HG03469 (cell line): ENCODE measurements at regions not wholly inside any gene's neighbourhood (a gene's known extent, or its start where the extent isn't known, plus 50 kb on each side); places are given as distances from the start of the nearest gene placed in this dataset.
"Not testable (repeated sequence)": the region's sequence is repeated elsewhere in the genome, so short reads cannot be mapped to it uniquely, and the experiment has no call there.

Source experiments
- ATAC-seq: cut with Tn5 transposase; IDR thresholded peaks from one replicate; pipeline ENCODE4 v1.9.1; 2021; ENCODE audit warnings: mild to moderate bottlenecking, moderate library complexity, moderate number of reproducible peaks; ENCODE audit not compliant: unreplicated experiment

DNA sequence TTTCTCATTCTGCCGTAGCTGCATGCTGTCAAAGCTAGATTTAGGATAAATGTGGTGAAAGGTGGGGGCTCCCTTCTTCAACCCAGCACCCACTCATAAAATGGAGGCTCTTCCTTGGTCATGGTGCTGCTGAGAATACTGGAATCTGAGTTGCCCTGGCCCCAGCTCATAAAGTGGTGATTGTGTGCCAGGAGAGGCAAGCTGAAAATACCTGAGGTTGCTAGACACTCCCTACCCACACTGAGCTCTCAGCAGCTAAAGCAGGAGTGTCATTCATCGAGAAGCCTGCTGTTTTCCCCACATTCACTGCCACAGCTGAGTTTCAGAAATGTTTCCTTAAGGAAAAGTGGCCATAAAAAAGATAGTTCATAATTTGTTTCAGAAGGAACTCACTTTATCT is 297.1 kb upstream of the RBMS1 start:
- ATAC-seq = no peak

DNA sequence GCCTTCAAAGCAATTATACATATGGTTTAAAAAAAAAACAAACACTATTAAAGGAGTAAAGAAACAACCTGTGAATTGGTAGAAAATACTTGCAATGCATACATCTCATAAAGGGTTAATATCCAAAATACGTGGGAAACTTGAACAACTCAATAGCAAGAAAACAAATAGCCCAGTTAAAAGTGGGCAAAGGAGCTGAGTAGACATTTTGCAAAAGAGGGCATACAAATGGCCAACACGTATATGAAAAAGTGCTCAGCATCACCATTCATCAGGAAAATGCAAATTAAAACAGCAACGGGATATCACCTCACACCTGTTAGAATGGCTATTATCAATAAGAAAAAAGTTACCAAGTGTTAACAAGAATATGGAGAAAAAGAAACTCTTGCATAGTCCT is 298.3 kb upstream of the RBMS1 start:
- ATAC-seq = no peak

DNA sequence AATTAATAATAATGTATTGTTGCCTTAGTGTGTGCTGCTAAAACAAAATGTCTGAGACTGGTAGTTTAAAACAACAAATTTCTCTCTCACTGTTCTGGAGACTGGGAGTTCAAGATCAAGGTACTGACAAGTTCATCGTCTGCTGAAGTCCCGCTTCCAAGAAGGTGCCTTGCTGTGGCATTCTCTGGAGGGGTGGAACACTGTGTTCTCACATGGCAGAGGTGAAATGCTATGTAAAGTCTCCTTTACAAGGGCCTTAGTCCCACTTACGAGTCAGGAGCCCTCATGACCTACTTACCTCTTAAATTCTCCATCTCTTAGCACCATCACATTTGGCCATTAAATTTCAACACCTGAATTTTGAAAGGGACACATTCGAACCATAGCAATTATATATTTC is 299.2 kb upstream of the RBMS1 start:
- ATAC-seq = no peak

DNA sequence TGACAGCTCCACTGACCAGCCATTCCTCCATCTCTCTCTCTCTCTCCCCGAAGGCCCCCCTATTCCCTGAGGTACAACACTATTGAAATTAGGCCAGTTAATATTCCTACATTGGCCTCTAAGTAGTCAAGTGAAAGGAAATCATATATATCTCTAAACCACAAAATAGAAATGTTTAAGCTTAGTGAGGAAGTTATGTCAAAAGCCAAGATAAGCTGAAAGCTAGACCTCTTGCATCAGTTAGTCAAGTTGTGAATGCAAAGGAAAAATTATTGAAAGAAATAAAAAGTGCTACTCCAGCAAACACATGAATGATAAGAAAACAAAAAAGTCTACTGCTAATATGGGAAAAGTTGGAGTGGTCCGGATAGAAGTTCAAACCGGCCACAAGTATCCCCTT is 301.3 kb upstream of the RBMS1 start:
- ATAC-seq = no peak

DNA sequence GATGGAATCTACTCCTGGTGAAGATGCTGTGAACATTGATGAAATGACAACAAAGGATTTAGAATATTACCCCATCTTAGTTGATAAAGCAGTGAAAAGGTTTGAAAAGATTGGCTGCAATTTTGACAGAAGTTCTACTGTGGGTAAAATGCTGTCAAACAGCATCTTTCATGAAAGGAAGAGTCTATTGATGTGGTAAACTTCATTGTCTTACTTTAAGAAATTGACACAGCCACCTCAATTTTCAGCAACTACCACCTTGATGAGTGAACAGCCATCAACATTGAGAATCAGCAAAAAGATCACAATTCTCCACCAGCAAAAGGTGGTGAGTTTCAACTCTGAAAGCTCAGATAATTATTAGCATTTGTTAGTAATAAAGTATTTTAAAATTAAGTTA is 310.3 kb upstream of the RBMS1 start:
- ATAC-seq = no peak

DNA sequence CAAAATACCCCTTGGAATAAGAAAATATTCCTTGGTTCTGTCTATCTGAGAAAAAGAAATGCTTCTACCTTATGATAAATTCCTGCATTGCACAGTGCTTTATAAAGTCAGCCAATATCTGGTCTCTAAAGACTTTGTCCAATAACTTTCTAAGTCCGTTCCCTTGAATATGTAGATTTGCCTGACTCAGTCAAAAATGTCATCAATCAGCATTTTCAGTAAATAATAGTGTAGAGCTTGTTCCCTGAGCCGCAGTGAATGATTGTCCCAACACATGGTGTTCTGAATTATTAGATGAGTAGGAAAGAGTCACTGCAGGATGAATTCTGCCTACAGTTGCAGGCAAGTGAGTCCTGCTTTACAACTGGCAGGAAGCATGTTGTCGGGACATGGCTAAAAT is 316.8 kb upstream of the RBMS1 start:
- ATAC-seq = no peak

DNA sequence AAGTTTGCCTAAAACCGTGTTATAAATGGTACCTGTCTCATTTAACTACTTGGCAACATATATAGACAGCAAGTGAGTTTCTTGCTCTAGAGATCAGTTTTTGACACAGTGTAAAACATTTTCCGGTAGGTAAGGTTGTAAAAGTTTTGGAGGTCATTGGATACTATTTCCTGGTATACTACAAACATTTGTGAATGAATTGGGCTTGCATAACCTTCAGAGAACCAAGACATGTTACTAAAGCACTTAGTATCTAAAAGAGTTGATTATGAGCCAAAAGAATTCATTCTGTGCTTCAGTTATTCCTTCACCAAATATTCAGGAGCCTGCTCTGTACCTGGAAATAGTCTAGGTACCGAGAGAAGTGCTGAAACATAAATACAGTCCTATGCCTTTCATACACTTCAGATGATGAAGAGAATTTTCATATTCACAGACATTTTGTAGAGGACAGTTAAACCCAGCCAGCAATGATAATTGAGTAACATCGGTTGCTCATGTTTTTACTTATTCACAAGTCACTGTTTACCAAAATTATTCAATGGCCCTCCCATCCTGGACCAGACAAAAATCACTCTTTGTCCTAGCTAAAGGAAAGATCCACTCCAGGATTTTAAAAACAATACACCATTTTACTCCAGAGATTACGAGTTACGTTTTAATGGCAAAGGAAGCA is 319.4 kb upstream of the RBMS1 start:
- no peak for ATAC-seq

DNA sequence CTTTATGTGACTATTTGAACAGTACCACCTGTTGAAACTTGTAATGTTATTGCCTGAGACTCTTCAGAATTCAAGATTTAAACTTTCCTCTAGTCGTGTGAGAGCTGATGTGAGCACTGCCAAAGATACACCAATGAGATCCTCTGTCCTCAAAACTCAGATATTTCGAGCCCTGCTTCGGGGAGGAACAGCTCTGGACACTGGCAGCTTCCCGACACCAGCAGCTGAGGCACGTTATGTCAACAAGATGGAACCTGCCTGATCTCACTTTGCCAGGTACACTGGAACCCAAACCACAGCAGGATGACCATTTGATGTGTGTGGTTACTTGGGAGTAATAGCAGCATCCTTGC is 319.9 kb upstream of the RBMS1 start:
- ATAC-seq = no peak

DNA sequence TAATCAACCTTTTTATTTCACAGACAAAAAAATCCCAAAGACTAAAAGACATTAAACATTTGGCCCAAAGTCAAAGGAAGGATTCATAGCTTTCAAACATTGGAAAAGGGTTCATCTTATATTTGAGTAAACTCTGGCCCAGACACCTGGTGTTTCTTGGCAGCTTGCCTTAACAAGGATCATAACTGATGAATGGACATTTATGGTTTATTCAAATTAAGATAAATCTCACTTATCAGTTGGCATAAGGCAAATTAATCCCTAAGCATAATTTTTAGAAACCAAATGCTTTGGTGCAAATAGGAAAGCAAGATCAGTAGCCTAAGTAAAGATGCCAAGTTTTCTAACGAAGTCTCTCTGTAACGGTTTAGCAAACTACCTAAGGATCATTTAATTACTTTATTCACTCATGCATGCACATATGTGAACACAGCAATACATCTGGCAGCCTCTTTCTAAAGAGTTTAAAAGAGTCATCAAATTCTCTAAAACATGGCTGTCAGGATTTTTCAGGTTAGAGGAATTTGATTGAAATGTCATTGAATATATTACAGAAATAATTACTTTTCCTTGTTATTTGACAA is 323.4 kb upstream of the RBMS1 start:
- ATAC-seq = no peak

DNA sequence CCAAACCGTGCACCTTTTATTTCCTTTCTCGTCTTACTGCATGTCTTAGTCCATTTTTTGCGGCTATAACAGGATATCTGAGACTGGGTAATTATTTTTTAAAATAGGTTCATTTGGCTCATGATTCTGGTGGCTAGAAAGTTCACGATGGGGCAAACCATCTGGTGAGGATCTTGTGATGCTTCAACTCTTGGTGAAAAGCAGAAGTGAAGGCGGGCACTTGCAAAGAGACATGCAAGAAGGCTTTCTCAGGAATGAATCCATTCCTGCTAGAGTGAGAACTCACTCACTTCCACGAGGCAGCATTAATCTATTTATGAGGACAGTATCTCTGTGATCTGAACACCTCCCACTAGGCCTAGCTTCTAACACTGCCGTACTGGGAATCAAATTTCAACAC is 327.1 kb upstream of the RBMS1 start:
- no peak for ATAC-seq

DNA sequence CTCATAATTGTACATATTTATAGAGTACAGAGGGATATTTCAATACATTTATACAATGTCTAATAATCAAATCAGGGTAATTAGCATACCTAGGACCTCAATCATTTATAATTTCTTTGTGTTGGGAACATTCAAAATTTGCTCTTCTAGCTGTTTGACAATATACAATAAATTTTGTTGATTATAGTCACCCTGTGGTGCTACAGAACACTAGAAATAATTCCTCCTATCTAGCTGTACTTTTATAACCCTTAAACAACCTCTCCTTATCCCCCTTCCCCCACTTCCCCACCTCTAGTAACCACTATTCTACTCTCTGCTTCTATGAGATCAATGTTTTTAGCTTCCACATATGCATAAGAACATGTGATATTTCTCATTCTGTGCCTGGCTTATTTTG is 328.4 kb upstream of the RBMS1 start:
- ATAC-seq = no peak

DNA sequence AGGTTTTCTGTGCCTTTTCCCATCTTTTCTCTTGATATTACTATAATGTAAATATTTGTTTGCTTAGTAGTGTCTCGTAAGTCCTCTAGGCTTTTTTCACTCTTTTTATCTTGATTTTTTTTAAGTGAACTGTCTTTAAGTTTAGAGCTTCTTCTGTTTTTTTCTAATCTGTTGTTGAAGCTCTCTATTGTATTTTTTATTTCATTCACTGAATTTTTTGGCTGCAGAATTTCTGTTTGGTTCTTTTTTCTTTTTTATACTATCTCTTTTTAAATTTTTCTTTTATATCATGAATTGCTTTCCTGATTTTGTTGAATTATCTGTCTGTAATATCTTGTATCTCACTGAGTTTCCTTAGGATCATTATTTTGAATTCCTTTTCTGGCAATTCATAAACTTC is 331.8 kb upstream of the RBMS1 start:
- ATAC-seq = no peak

DNA sequence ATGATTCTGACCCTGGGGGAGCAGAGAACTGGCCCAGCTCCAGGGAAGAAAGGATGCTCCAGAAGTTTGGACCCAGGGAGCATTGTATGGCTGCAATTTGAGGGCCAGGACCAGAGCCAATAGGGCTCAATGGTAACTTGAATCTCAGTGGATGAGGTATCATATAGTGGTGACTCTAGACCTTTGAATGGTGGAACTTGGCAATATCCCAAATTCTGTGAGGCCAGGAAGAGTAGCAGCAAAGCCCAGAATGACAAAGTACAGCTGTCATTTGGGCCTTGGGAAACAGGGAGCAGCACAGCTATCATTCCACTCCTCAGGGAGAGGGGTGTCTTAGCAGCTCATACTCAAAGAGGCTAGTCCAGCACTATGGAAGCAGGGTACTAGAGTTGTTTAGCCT is 332.9 kb upstream of the RBMS1 start:
- ATAC-seq = no peak

DNA sequence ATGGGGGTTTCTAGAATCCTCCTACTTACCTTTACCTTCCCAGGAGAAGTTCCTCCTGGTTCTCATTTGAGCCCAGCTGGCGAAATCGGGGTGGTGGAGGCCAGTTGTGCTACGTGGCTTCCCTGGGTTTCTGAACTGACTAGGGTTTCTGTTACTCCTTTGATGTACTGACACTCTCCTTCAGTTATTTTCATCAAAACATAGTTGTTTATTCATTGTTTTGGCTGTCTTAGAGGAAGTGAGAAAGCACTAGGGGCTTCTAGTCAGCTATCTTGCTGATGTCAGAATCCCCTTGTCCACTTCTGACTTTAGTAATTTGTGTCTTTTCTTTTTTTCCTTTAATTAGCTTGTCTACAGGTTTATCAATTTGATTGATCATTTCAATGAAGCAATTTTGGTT is 332.2 kb upstream of the TANK start:
- no peak for ATAC-seq

DNA sequence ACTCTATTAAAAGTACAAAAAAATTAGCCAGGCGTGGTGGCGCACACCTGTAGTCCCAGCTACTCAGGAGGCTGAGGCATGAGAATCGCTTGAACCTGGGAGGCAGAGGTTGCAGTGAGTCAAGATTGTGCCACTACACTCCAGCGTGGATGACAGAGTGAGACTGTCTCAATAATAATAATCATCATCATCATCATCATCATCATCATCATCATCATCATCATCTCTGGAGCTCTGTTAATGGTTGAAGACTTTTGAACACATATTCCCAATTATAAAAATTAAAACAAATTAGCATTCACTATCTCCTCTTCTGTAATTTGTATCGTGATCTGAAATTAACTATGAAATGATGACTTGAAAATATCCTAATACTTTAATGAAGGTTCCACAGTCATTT is 327.8 kb upstream of the TANK start:
- not testable (repeated sequence) for ATAC-seq

DNA sequence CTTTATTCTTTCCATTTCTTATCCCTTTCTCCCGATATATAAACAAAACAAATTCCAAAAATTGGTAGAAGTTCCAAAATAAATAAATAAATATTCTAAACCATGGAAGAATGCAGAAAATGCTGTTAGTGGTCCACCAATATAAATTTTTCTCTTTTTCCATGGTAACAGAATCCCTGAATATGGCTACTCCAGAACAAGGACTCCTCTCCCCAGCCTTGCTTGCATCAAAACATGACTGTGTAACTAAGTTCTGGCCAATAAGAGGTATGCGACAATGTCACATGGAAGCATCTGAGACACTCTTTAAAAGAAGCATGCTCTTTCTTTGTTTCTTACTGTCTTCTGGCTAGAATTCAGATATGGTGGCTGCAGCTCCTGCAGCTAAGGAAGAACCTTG is 325.1 kb upstream of the TANK start:
- ATAC-seq = no peak

DNA sequence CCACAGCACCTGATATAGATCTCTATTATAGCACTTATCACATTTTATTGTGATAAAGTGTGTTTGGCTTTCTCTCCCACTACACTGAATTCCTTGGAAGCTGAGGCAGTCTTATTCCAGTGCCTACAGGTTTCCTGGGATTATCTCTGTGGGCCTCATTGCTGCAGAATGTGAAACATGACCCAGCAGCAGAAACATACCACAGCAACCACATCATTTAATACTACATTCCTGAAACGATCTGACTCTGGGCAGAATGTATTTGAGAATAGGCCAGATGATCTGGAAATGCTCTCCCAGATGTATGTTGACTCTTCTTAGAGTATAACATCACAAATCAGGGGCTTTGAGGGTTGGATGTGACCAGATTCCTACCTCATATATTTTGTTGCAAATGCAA is 323.5 kb upstream of the TANK start:
- no peak for ATAC-seq

DNA sequence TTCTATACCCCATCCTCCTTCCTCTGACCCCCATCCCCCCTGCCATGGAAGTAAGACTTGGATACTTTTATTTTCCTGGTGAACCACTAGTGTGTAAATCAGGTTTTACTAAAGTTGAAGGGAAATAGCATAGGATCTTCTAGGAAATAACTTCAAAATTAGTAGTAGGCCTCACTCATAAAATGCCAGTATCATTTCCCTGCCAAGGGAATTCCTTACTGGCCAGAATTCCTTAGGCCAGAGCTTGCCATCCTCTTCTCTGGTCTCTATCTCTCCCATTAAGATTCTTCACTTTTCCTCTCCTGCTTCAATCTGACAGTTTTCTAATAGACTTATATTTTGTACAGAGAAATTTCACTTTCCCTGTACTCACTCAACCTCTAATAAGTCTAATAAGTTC is 322.8 kb upstream of the TANK start:
- no peak for ATAC-seq

DNA sequence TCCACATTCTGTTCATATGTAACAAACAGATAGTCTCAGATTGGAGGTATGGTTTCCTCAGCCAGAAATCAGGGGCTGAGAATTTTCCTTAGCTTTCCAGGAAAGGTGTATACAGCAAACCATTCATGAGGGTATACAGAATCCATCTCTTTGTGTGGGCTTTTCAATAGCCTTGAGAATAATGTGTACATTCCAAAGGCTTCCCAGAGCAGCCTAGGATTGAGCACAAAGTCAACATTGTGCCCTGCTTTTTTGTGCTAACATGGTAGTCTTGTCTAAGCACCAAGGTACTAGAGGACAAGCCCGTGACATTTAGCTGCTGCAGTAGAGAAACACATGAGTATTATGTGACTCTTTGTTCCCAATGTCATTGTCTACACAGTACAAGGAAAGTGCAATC is 322.1 kb upstream of the TANK start:
- ATAC-seq = no peak

DNA sequence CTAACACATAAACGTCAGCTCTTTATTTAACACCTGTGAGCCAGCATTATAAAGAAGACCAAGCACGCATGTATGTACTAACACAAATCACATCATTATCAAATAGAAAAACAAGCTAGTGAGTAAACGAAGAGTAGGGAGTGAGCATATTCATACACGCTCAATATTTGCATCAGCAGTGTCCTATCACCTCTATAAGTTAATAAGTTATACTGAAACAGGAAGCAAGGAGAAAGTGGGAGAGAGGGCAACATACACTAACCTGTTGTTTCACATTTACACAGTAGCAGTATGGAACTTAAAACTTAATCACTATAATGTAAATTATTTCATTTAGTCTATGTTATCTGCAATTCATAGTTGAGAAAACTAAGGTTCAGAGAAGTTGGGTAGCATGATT is 321.5 kb upstream of the TANK start:
- ATAC-seq = no peak

DNA sequence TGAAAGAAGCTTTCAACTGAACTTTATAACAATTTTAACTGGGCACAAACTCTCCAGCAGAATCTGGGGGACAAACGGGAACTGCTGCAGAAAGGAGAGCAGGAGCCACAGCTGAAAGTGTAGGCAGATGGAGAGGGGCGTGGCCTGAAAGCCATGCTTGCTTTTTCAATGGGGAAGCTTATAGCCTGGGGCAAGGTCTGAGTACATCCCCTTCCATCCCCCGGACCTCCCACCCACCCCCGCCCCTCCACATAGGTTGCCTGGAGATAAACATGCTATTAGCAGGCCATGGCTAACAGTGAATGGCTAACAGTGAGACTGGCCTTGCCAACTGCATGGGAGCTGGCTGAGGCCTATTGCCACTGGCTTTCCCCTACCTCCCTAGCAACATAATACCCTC is 317.9 kb upstream of the TANK start:
- no peak for ATAC-seq

DNA sequence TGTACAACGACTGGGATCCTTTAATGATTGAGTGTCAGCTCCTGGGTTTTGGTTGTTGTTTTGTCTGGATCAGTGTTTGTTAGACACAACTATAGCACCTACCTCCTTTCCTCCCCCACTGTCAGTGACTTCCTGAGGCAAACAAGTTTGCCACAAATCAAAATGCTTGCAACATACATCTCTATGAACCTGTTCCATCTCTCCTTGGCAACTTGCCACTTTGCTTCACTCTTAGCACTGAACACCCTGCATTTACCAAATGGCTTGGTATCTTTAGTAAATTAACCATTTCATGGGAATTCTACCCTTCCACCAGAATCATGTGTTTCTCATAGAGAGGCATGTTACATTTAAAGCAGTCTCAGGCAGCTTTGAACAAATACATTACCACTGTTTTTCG is 301.1 kb upstream of the TANK start:
- ATAC-seq = no peak

DNA sequence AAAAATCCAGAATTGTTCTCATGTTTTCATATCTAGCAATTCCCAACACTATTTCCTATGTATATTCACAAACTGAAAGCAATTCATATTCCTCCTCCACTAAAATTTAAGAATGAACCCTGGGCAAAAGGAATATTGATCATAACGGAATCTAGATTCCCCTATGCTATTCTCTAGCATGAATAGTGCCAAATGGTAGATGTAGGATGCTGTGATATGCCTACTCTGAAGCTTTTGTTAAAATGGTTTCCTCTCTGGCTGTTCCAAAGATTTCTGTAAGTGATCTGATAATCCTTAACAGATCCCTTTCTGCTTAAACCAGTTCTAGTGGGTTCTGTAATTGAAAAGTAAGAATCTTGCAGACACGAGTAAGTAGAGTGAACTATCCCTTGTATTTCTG is 298.0 kb upstream of the TANK start:
- ATAC-seq = no peak
